Fibroblast of skin of left quadriceps (primary cell): ENCODE measurements at regions not wholly inside any gene's neighbourhood (a gene's known extent, or its start where the extent isn't known, plus 50 kb on each side); places are given as distances from the start of the nearest gene placed in this dataset.
A peak's percentile ranks its signal among the peaks of the same experiment; 100 is the strongest.

ENCODE experiments used
- DNase-seq, 2 experiments: peaks; one replicate each; pipeline ENCODE4 v3.0.0-alpha.2; 2013; ENCODE audit warnings: low read depth in 2 of 2

- DNase-seq, result no peak
Observed at GRCh38 chr6:1257778-1258177, 54.1 kb upstream of the FOXQ1 start.

GRCh38 chr6:1256435-1257008 lies 55.4 kb upstream of the FOXQ1 start:
- DNase-seq, result no peak

- peak; percentile 40 to 41 for DNase-seq
Observed at GRCh38 chr6:1255636-1256365, 56.1 kb upstream of the FOXQ1 start.

- no peak for DNase-seq
Observed at GRCh38 chr6:1254326-1254725, 57.6 kb upstream of the FOXQ1 start.

DNA sequence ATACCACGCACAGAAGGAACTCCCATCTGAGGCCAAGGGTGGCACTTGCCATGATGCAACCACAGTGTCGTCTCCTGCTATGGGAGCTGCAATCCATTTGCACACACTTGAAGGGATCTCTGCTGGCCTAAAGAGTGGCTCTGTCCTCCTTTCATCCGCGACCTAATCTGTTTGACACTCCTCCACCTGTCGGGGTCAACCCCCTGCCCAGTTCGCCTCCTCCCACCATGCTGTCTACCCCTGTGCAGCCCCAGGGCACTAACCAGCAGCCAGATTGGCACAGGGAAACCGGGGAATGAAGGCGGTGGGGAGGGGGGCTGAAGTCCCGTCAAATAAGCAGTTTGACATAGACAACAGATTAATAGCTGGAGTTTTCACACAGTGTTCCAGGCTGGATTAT lies 58.1 kb upstream of the FOXQ1 start:
- no peak for DNase-seq

- DNase-seq, result no peak
Observed at GRCh38 chr6:1251198-1252155, 60.4 kb upstream of the FOXQ1 start.

DNA sequence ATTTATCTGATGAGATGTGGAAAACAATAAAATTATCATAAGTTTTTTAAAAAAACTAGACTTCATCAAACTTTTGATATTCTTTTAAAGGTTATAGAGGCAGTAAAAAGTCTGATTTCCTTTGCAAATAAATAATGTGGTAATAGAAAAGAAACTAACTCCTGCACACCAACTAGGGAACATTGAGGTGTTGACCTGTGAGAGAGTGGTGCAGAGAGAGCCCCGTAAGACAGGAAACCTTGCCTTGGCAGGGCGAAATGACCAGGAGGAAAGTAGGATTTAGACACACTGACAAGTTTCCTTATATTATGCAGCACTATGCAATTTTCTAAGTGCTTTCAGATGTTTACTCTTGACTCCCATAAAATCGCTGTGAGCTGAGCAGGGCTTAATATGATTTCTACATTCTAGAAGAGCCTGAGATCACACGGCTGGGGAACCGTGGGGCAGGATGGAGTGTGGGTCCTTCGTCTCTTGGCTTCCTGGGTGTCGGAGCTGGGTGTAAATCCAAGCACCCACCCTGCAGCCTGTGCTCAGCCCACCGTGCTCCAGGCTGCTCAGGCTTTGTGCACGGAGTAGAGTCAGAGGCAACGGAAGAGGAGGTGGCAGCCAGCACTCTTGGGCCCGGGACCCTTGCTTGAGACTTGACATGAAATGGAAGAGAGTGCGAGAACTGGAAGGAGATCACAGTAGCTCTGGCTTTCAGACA lies 61.3 kb upstream of the FOXQ1 start:
- no peak for DNase-seq

- no peak for DNase-seq
Observed at GRCh38 chr6:1247894-1248293, 64.0 kb upstream of the FOXQ1 start.

DNA sequence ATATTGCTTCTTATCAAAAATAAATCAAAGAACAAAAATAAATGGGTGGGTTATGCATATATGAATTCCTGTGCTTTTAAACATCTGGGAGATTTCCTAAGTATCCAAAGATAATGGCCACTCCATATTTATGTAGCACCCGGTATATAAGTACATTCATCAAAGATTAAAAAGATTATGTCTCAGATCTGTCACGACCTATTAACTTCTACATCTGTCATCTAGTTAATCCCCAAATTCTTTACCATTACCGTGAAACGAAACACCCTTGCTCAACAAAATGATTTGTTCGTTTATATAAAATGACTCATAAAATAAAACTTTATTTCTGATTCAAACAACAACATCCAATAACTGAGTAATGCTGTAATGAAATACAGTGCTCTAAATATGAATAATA lies 64.8 kb upstream of the FOXQ1 start:
- DNase-seq, result no peak

- DNase-seq, result no peak
Observed at GRCh38 chr6:1244941-1245340, 67.0 kb upstream of the FOXQ1 start.

DNA sequence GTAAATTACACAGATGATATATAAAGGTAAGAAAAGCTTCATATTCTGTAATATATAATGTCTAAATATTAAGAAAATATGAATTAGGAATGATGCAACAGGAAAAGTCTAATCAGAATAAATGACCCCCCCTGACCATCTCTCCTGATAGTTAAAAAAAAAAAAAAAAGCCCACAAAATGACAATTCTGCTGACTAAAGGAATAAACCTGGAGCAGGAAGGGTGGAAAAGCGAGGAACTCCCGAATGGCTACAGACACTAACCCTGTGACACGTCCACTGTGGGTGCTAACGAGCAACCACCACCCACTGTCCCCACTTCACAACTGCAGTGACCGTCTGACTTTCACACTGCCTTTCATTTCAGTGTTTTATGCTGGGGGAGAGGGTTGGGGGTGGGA lies 67.6 kb upstream of the FOXQ1 start:
- DNase-seq, result no peak

DNA sequence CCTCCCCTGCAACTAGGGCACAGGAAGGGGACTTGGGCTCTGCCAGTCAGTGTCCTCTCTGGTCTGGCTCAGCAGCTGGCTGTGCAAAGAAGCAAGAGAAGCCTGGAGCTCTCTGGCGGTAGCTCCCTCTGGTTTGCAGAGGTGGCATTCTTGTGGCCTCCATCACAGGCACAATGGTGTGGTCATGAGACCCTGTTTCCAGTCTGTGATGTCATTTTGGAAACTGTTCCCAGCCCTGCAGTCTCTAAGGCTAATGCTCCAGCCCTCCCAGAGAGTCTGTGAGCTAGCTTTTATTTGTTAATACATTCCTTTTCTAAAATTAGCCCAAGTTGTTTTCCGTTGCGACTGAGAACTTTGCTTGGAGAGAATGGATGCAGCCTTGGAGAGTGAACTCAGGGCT lies 69.5 kb upstream of the FOXQ1 start:
- DNase-seq, result no peak

DNA sequence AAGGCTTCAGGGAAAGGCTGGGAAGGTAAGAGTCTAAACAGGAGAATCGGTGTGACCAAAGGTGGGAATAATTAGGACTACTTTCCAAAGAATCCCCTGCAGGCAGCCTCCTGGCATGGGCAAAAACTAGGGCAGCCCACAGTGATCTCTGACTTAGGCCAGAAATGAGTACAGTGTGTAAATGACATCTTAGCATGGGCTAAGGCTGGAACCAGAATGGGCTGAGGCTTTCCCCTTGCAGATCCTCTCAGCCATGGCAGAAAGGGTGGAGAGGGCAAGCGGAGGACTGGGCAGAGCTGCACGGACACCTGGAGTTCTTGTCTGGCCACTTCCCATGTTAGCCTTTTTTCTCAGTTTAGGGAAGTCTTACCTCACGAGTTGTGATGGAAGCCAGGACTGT lies 69.9 kb upstream of the FOXQ1 start:
- no peak for DNase-seq

DNA sequence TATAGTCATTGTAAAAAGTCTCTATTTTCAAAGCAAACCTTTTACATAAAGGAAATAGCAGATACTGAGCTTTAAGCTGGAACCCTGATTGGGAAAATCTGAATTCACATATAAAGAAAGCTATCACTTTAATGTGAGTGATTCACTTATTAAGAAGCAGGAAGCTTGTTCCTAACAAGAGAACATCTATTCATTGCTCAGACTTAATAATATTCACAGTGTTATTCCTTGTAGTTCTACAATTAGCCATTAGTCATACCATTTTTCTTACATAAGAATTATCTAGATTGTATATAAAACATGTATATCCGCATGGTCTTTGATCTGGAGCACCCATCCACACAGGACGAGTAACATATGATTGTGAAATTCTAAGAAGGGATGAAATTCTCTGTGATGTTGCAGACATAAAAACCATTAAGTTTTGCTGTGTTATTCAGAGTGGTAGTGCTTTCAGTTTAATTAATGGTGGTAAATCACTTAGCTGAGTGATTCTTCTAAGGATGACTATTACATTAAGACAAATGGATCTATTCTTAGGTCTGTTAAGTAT lies 71.1 kb upstream of the FOXQ1 start:
- no peak for DNase-seq

GRCh38 chr6:1239805-1240204 lies 72.1 kb upstream of the FOXQ1 start:
- no peak for DNase-seq

- DNase-seq, result no peak
Observed at GRCh38 chr6:1238040-1238439, 73.9 kb upstream of the FOXQ1 start.

DNA sequence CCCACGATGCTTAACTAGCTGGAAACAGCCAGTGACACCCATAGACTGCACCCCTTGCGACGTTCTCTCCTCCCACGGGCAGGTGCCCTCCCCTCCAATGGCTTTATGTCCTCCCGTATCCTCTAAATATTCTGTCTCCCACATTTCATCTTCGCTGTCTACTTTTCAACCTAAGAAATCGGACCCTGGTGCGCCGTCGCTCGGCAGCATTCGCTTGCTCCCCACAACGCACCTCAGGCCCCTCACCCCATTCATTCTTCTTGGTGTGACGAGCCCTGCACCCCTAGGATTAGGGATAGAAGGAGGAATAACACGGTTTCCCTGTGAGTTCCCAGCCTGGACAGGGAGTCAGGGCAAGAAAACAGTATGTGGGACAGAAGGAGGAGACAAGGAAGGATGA lies 74.3 kb upstream of the FOXQ1 start:
- DNase-seq, result no peak

GRCh38 chr6:1235825-1236224 lies 76.1 kb upstream of the FOXQ1 start:
- no peak for DNase-seq

GRCh38 chr6:1233924-1234323 lies 78.0 kb upstream of the FOXQ1 start:
- DNase-seq, result no peak

- DNase-seq, result no peak
Observed at GRCh38 chr6:1232578-1232977, 79.3 kb upstream of the FOXQ1 start.

DNA sequence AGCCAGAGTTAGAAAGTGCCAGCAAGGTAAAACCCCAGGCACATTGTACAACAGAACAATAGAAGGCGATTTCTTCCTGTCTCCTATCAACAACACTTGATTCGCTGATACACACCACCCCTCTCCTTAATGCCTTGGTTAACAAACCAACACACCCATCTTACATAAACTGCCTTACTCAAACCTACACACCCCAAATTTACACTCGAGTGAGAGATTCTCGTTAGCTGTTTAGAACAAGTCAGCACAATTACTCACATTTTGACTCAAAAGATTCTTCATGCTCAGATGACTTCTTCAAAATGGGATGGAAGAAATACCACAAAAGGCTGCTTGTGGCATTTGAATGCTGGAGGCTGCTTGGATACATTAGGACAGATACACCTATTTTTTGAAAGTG lies 80.0 kb upstream of the FOXQ1 start:
- no peak for DNase-seq
